ENCODE measurements at regions not wholly inside any gene's neighbourhood (a gene's known extent, or its start where the extent isn't known, plus 50 kb on each side); places are given as distances from the start of the nearest gene placed in this dataset.

DNA sequence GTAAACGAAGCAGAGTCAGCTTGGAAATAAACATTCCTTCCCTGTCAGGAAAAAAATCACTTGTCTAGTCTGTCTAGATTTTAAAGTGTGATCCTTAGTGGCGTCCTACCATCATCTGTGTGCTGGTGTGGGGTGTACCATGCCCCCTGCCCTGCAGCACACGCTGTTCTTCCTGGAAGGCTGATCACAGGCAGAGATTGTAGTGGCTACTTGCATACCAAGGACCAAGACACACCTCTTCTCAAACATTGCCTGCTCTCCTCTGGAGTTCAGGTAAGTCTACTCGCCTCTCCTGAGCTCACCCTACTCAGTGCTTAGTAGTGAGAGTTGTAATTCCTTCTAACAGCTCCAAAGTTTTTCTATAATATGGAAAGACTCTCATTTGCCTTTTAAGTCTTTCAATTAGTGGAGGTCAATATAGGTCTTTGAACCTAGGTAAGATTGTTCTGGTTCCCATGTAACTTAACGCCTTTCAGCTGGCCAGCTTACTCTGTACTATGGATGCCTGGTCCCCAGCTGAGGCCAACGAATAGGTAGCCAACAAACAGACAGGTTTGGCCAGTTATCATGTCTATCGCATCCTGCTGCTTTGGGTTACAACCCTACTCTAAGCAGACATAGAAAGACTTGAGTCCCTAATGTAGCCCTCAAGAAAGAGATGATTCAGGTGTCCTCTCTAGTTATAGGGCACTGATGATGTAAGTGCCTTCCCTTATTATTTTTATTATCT lies 55.4 kb downstream of the XCL1 start:
- no peak for DNase-seq (ENCODE audit: low read depth)

DNA sequence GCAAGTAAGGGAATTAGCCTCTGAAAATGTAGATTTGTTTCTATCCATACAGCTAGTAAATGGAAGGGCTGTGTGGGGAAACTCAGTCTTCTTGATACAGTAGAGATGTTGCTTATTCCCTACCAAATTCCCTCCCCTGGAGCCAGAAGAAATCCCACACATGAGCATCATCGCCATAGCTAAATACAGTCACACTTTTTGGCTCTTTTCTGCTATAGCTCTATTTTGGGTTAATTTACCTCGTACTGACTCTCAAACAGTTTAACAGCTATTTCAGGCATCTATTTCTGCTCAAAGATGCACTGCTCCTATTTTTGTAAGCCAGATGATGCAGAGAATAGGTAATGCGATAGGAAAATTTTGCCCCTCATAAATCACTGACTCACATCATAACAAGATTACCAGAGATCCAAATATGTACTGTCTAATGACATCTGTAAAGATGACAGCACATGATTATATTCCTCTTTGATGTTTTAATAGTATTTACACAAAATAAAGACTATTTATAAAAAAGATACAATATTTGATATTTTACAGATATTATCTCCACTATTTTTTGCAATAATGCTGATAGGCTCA lies 58.6 kb downstream of the XCL1 start:
- no peak for DNase-seq (ENCODE audit: low read depth)

DNA sequence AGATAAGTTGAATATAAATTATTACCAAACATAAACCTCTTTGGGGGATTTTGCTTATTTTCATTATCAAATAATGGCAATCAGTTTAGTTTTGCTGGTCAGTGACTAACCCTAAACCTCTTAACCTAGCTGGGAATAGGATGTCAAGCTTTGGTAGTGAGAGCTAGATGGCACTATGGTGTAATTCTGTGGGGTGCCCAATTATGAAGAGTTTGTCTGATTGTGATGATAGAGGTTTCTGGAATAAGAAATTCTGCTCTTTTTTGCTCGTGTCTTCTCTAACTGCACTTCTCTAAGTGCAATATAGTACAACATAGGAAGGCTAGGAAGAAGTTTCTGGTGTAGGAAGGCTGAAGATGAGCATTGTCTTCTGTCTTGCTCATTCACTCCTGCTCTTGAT lies 59.8 kb downstream of the XCL1 start:
- peak; percentile 6 for DNase-seq (ENCODE audit: low read depth)

GRCh38 chr1:168636642-168637111 lies 60.3 kb downstream of the XCL1 start:
- DNase-seq (ENCODE audit: low read depth), result peak; percentile 60

DNA sequence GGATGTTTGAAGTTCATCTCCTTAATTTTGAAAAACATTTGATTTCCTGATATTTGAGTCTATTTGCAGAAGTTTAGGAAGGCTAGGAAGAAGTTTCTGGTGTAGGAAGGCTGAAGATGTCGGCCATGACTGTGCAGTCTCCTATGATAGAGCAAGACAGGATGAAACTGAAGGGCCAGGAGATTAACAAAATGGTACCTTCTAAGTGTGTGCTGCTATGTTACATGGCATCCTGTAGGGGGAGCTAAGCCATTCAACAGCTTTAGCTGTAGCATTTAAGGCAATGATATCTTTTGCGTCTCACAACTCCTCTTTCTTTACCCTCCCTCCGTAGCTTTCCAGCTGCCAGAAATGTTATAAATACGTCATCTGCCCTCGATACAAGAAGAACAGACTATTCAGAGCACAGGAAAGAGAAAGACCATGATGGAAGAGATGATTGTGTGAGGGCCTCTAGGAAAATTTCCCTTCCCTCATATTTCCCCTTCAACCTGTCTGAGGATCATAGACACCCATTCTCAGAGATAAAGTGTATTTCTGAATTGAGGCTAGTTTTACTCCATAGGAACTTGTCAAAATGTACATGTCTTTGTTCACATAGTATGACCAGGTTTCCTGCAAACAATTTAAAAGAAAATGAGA lies 61.1 kb downstream of the XCL1 start:
- peak; percentile 39 for DNase-seq (ENCODE audit: low read depth)

DNA sequence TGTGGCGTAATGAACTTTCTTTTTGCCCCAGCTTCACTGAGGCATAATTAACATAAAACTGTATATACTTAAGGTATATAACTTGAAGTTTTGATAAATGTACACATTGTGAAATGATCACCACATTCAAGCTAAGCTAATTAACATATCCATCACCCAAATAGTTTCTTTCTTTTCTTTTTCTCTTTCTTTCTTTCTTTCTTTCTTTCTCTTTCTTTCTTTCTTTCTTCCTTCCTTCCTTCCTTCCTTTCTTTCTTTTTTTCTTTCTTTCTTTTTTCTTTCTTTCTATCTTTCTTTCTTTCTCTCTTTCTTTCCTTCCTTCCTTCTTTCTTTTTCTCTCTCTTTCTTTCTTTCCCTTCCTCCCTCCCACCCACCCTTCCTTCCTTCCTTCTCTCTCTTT lies 62.5 kb downstream of the XCL1 start:
- no peak for DNase-seq (ENCODE audit: low read depth)

GRCh38 chr1:168640182-168640581 lies 63.8 kb downstream of the XCL1 start:
- no peak for DNase-seq (ENCODE audit: low read depth)

DNA sequence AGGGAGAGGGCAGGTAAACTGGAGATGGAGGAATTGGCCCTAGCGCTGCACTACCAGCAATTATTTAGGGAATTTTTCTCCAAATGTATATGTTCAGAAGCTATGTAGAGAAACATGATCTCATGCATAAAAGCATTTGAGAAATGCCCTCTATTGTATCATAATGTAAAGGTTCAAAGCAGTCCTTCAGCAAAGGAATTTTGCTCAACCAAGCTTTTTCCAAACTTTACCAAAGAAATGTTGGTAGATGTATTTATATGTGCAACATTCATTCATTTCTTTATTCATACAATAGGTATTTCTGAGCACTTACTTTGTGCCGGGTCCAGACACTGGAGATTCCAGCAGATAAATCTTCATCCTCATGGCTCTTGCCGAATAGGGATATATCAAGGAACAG lies 64.4 kb downstream of the XCL1 start:
- DNase-seq (ENCODE audit: low read depth), result no peak

DNA sequence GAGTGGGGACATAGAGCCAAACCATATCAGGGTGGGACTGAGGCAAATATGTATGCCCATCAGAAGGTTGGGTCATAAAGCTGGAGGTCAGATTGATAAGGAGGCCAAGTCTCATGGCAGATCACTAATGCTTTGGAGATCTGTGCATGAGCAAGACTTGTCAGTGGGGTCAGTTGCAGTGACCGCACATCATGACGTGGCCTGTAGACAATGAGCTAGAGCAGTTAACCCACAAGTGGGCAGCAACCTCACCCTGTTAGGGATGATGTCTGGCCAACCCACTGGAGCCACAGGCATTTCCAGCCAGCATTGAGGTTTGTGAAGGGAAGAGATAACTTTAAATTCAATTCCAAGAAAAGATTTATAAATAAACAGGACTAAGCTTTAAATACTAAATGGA lies 66.7 kb downstream of the XCL1 start:
- DNase-seq (ENCODE audit: low read depth), result peak; percentile 63

Measured in iris pigment epithelial cell (primary cell).